Lung (tissue), 11 donors: ENCODE measurements at regions not wholly inside any gene's neighbourhood (a gene's known extent, or its start where the extent isn't known, plus 50 kb on each side); places are given as distances from the start of the nearest gene placed in this dataset.

Experiments
- ATAC-seq: fragments of 200-7000 bp; cut with Tn5 transposase; one replicate; pipeline ENCODE4 v1.9.1; 2020; ENCODE audit warnings: moderate number of reproducible peaks; ENCODE audit not compliant: insufficient read depth, low FRiP score
- DNase-seq, 3 donors: peaks; one replicate each; pipeline ENCODE4 v3.0.0-alpha.2; 2013 to 2017
- H3K27ac ChIP-seq, 2 donors: one replicate each; pipeline ENCODE4 v1.5.1; 2013; ENCODE audit warnings: mild to moderate bottlenecking in 2 of 2, moderate library complexity in 2 of 2, control low read depth in 1 of 2, inconsistent platforms in 1 of 2, low read depth in 1 of 2, low read length in 1 of 2
- H3K27me3 ChIP-seq, 3 donors: one replicate each; pipeline ENCODE4 v1.5.1; 2013; ENCODE audit warnings: low read length in 2 of 3; ENCODE audit not compliant: control insufficient read depth in 3 of 3, insufficient read depth in 3 of 3
- H3K36me3 ChIP-seq, 4 donors: one replicate each; pipeline ENCODE4 v1.5.1; 2013; ENCODE audit warnings: low read length in 4 of 4, mild to moderate bottlenecking in 1 of 4, moderate library complexity in 1 of 4; ENCODE audit not compliant: control insufficient read depth in 4 of 4, insufficient read depth in 4 of 4
- H3K4me1 ChIP-seq, 5 donors: one replicate each; pipeline ENCODE4 v1.5.1; 2013; ENCODE audit warnings: low read length in 5 of 5, mild to moderate bottlenecking in 2 of 5, moderate library complexity in 1 of 5; ENCODE audit not compliant: control insufficient read depth in 5 of 5, insufficient read depth in 5 of 5
- H3K4me3 ChIP-seq: one replicate; pipeline ENCODE4 v1.5.1; 2013; ENCODE audit warnings: mild to moderate bottlenecking, control low read depth, moderate library complexity
- H3K9ac ChIP-seq, 2 donors: one replicate each; pipeline ENCODE4 v1.5.1; 2013; ENCODE audit warnings: low read length in 2 of 2, control low read depth in 1 of 2; ENCODE audit not compliant: insufficient read depth in 1 of 2
- H3K9me3 ChIP-seq, 4 donors: one replicate each; pipeline ENCODE4 v1.5.1; 2013; ENCODE audit warnings: low read length in 3 of 4, mild to moderate bottlenecking in 1 of 4, moderate library complexity in 1 of 4; ENCODE audit not compliant: control insufficient read depth in 4 of 4, insufficient read depth in 3 of 4
- CTCF ChIP-seq: IDR thresholded peaks from 2 replicates; pipeline ENCODE4 v1.5.1; 2012; ENCODE audit warnings: mild to moderate bottlenecking; ENCODE audit errors: control extremely low read depth, extremely low read depth
- WGBS, 2 donors: extraction: QIAGEN DNeasy Blood & Tissue Kit; methylation state at CpG; one replicate each; pipeline ENCODE4 v1.1.7; 2013; 5-methylcytosine and 5-hydroxymethylcytosine counted together
- donor health status: control.
- donor health status: control.
- donor health status: Bipolar disorder and iron deficiency.
- donor health status: healthy.
- donor health status: DM: yes; HTN: yes; CAD: no.

GRCh38 chr15:69992348-69992747, 105.4 kb downstream of the TLE3 start:
- no peak overlapping the region for H3K9ac ChIP-seq
- no peak for TF ChIP-seq CTCF

GRCh38 chr15:69994429-69995205, 103.1 kb downstream of the TLE3 start:
- Histone ChIP-seq H3K4me1 (peaks cover 0 to 10% (median 0%) of the 10 kb centered on the region in 5 donors), H3K4me3 (no peak overlapping the region), H3K27me3 (peaks cover 0 to 11% (median 0%) of the 10 kb centered on the region in 3 donors), H3K9ac (no peak overlapping the region), H3K36me3 (no peaks in the 10 kb centered on the region), H3K27ac (no peak overlapping the region), H3K9me3 (peaks cover 0 to 2% (median 0%) of the 10 kb centered on the region in 4 donors)
- DNase-seq (no peak), ATAC-seq (no peak)
- no peak for TF ChIP-seq CTCF
- WGBS, 2 donors, result 82 to 84% methylated on average over 1 of the region's 1 CpG

More at GRCh38 chr15:69992348-69992747, 105.4 kb downstream of the TLE3 start:
- Histone ChIP-seq H3K27ac (no peak overlapping the region), H3K9me3 (peaks cover 0 to 2% (median 0%) of the 10 kb centered on the region in 4 donors), H3K27me3 (peaks cover 0 to 11% (median 0%) of the 10 kb centered on the region in 3 donors), H3K36me3 (no peaks in the 10 kb centered on the region), H3K4me3 (no peak overlapping the region), H3K4me1 (peaks cover 0 to 4% (median 0%) of the 10 kb centered on the region in 5 donors)
- 63 to 74% methylated on average over 7 of the region's 7 CpGs for WGBS, 2 donors
- DNase-seq (no peak), ATAC-seq (no peak)

- no peak for DNase-seq
- 73 to 82% methylated on average over 15 of the region's 15 CpGs for WGBS, 2 donors
- Histone ChIP-seq H3K27ac (no peak overlapping the region), H3K4me1 (peaks cover 0 to 6% (median 0%) of the 10 kb centered on the region in 5 donors), H3K9ac (no peak overlapping the region), H3K9me3 (peaks cover 0 to 2% (median 0%) of the 10 kb centered on the region in 4 donors), H3K4me3 (no peak overlapping the region), H3K27me3 (no peaks in the 10 kb centered on the region), H3K36me3 (no peaks in the 10 kb centered on the region)
- no peak for ATAC-seq
- no peak for TF ChIP-seq CTCF
These were observed 101.2 kb downstream of the TLE3 start for GRCh38 chr15:69996321-69997160.
